HEK293 (cell line): ENCODE measurements at regions not wholly inside any gene's neighbourhood (a gene's known extent, or its start where the extent isn't known, plus 50 kb on each side); places are given as distances from the start of the nearest gene placed in this dataset.

ENCODE experiments used
- PRDM4 ChIP-seq: fragments of 450-650 bp; formaldehyde crosslinking; IDR thresholded peaks from 2 replicates; pipeline ENCODE4 v1.5.1; 2017; ENCODE audit warnings: missing biosample characterization, missing genetic modification characterization
- REST ChIP-seq: fragments of 450-650 bp; formaldehyde crosslinking; IDR thresholded peaks from 2 replicates; pipeline ENCODE4 v1.5.1; 2016; ENCODE audit warnings: missing biosample characterization, missing genetic modification characterization
- ZNF626 ChIP-seq: fragments of 450-650 bp; sonication (Bioruptor Pico); formaldehyde crosslinking; IDR thresholded peaks from 2 replicates; pipeline ENCODE4 v1.5.1; 2018; ENCODE audit warnings: missing biosample characterization, missing genetic modification characterization, inconsistent platforms
- ZNF639 ChIP-seq: fragments of 450-650 bp; formaldehyde crosslinking; IDR thresholded peaks from 2 replicates; pipeline ENCODE4 v1.5.1; 2016; ENCODE audit warnings: missing biosample characterization, missing genetic modification characterization

GRCh38 chr7:13524076-13524475 lies 465.4 kb downstream of the ETV1 start:
- TF ChIP-seq ZNF639 (tag by site-specific recombination) (no peak), ZNF626 (no peak), PRDM4 (tag by site-specific recombination) (no peak), REST (tag by site-specific recombination) (no peak)
